Breast epithelium (tissue), 3 donors: ENCODE measurements at regions not wholly inside any gene's neighbourhood (a gene's known extent, or its start where the extent isn't known, plus 50 kb on each side); places are given as distances from the start of the nearest gene placed in this dataset.

Experiments
- CTCF ChIP-seq, 3 donors: fragments of 450-650 bp; IDR thresholded peaks; one replicate each; pipeline ENCODE4 v1.5.1; 2016 to 2017; ENCODE audit warnings: antibody characterized with exemption in 3 of 3, mild to moderate bottlenecking in 3 of 3, moderate library complexity in 3 of 3
- POLR2A ChIP-seq: fragments of 450-650 bp; IDR thresholded peaks from one replicate; pipeline ENCODE4 v1.6.1; 2016; ENCODE audit warnings: antibody characterized with exemption, mild to moderate bottlenecking, moderate library complexity
- POLR2AphosphoS5 ChIP-seq, 3 donors: sonication (generic); formaldehyde crosslinking; IDR thresholded peaks; one replicate each; pipeline ENCODE4 v1.6.1; 2017; ENCODE audit warnings: antibody characterized with exemption in 3 of 3

GRCh38 chr4:178395798-178396197 is 953.6 kb upstream of the AGA start:
- TF ChIP-seq CTCF (IDR thresholded peaks at IDR 0.05) (no peak), POLR2A (no peak), POLR2AphosphoS5 (IDR thresholded peaks at IDR 0.05) (no peak)
